ENCODE measurements at regions not wholly inside any gene's neighbourhood (a gene's known extent, or its start where the extent isn't known, plus 50 kb on each side); places are given as distances from the start of the nearest gene placed in this dataset.

DNA sequence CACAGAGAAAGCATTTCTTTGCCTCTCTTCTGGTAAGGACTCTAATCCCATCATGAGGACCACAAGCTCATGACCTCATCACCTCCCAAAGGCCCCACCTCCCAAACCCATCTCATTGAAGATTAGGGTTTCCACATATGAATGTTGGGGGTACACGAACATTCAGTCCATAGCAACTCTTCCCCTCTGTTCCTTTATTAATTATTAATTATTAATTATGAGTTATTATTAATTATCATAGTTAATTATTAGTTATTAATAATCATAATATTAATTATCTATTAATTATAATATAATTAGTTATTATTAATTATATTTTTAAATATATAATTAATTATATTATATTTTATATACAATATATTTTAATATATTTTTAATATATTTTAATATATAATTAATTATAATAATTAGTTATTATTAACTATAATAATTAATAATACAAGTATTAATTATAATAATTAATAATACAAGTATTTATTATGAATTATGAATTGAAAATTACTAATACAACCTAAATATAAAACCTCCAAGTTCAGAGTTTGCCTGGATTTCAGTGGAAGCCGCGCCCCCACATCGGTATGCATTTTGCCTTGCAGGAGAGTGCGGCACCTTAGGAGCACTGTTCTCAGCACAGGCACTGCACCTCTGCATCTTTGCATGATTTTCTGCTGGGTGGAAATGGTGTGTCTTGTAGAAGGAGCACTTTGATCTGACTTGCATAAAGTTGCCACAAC lies 128.0 kb upstream of the FGF3 start:
- TF ChIP-seq EZH2 (IDR thresholded peaks at IDR 0.05; ENCODE audit: borderline replicate concordance) (no peak), EZH2phosphoT487 (IDR thresholded peaks at IDR 0.05; ENCODE audit: low read depth, severe bottlenecking, unreplicated experiment) (no peak)
- TF ChIP-seq, protein P1, sequence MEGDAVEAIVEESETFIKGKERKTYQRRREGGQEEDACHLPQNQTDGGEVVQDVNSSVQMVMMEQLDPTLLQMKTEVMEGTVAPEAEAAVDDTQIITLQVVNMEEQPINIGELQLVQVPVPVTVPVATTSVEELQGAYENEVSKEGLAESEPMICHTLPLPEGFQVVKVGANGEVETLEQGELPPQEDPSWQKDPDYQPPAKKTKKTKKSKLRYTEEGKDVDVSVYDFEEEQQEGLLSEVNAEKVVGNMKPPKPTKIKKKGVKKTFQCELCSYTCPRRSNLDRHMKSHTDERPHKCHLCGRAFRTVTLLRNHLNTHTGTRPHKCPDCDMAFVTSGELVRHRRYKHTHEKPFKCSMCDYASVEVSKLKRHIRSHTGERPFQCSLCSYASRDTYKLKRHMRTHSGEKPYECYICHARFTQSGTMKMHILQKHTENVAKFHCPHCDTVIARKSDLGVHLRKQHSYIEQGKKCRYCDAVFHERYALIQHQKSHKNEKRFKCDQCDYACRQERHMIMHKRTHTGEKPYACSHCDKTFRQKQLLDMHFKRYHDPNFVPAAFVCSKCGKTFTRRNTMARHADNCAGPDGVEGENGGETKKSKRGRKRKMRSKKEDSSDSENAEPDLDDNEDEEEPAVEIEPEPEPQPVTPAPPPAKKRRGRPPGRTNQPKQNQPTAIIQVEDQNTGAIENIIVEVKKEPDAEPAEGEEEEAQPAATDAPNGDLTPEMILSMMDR (IDR thresholded peaks at IDR 0.05; ENCODE audit: poor library complexity) = no peak

GRCh38 chr11:69947793-69948255 lies 128.6 kb upstream of the FGF3 start:
- H3K4me3 ChIP-seq = no peak overlapping the region
- H3K9me2 ChIP-seq (replicated peaks; ENCODE audit: insufficient read depth) = no peaks in the 10 kb centered on the region
- H3K27me3 ChIP-seq = no peaks in the 10 kb centered on the region
- 94% methylated on average over 12 of the region's 12 CpGs for WGBS (ENCODE audit: low lambda C conversion rate, missing lambda C conversion rate)
- no peak overlapping the region for H3K4me2 ChIP-seq
- no peak overlapping the region for H2AFZ ChIP-seq
- DNase-seq (ENCODE audit: low spot score) = no peak
- peaks cover 22% of the 10 kb centered on the region for H3K4me1 ChIP-seq (ENCODE audit: insufficient read depth)
- H3K27ac ChIP-seq = peak overlapping the region; percentile 95
- H3K79me2 ChIP-seq = no peaks in the 10 kb centered on the region
- no peaks in the 10 kb centered on the region for H3K9me3 ChIP-seq (ENCODE audit: low read depth)
- H3K36me3 ChIP-seq (replicated peaks; ENCODE audit: insufficient read depth, low read depth) = no peaks in the 10 kb centered on the region
- H4K20me1 ChIP-seq (ENCODE audit: insufficient read depth, poor library complexity, severe bottlenecking) = no peaks in the 10 kb centered on the region
- TF ChIP-seq EZH2phosphoT487 (IDR thresholded peaks at IDR 0.05; ENCODE audit: low read depth, severe bottlenecking, unreplicated experiment) = no peak
- TF ChIP-seq, protein P1 (IDR thresholded peaks at IDR 0.05; ENCODE audit: poor library complexity) = no peak

More for the DNA sequence above, 128.0 kb upstream of the FGF3 start:
- Histone ChIP-seq H2AFZ (no peak overlapping the region), H4K20me1 (ENCODE audit: insufficient read depth, poor library complexity, severe bottlenecking) (no peaks in the 10 kb centered on the region), H3K79me2 (no peaks in the 10 kb centered on the region), H3K4me2 (no peak overlapping the region), H3K4me3 (no peak overlapping the region), H3K9me3 (ENCODE audit: low read depth) (no peaks in the 10 kb centered on the region), H3K36me3 (replicated peaks; ENCODE audit: insufficient read depth, low read depth) (no peaks in the 10 kb centered on the region), H3K27ac (peak overlapping the region; percentile 95), H3K4me1 (ENCODE audit: insufficient read depth) (peaks cover 22% of the 10 kb centered on the region), H3K9me2 (replicated peaks; ENCODE audit: insufficient read depth) (no peaks in the 10 kb centered on the region), H3K27me3 (no peaks in the 10 kb centered on the region)
- WGBS (ENCODE audit: low lambda C conversion rate, missing lambda C conversion rate) = 90% methylated on average over 5 of the region's 5 CpGs
- no peak for DNase-seq (ENCODE audit: low spot score)

- TF ChIP-seq EZH2 (IDR thresholded peaks at IDR 0.05; ENCODE audit: borderline replicate concordance) = no peak
- TF ChIP-seq, protein P1 (IDR thresholded peaks at IDR 0.05; ENCODE audit: poor library complexity) = peak; percentile 32
- H3K9me3 ChIP-seq (ENCODE audit: low read depth) = no peaks in the 10 kb centered on the region
- H3K27me3 ChIP-seq = no peaks in the 10 kb centered on the region
- H3K36me3 ChIP-seq (replicated peaks; ENCODE audit: insufficient read depth, low read depth) = no peaks in the 10 kb centered on the region
- no peaks in the 10 kb centered on the region for H3K9me2 ChIP-seq (replicated peaks; ENCODE audit: insufficient read depth)
- no peak overlapping the region for H2AFZ ChIP-seq
- H3K27ac ChIP-seq = peak overlapping the region; percentile 95
- peaks cover 22% of the 10 kb centered on the region for H3K4me1 ChIP-seq (ENCODE audit: insufficient read depth)
- peak; percentile 89 for DNase-seq (ENCODE audit: low spot score)
- no peaks in the 10 kb centered on the region for H4K20me1 ChIP-seq (ENCODE audit: insufficient read depth, poor library complexity, severe bottlenecking)
- H3K79me2 ChIP-seq = no peaks in the 10 kb centered on the region
- peak overlapping the region; percentile 38 for H3K4me2 ChIP-seq
- WGBS (ENCODE audit: low lambda C conversion rate, missing lambda C conversion rate) = 49% methylated on average over 24 of the region's 24 CpGs
- no peak overlapping the region for H3K4me3 ChIP-seq
Measured at GRCh38 chr11:69948256-69949141, 129.3 kb upstream of the FGF3 start.

Data from hepatocyte (in vitro differentiated cells).